Karpas-422 (cell line): ENCODE measurements at regions not wholly inside any gene's neighbourhood (a gene's known extent, or its start where the extent isn't known, plus 50 kb on each side); places are given as distances from the start of the nearest gene placed in this dataset.
"Not testable (repeated sequence)": the region's sequence is repeated elsewhere in the genome, so short reads cannot be mapped to it uniquely, and the experiment has no call there.

Source experiments
- DNase-seq: peaks from one replicate; pipeline ENCODE4 v3.0.0-alpha.2; 2015
- H2AFZ ChIP-seq: fragments of 200-600 bp; sonication (generic); 2 replicates; pipeline ENCODE4 v1.6.1; 2014; ENCODE audit warnings: antibody characterized with exemption, low read length, mixed read lengths
- H3K27ac ChIP-seq: fragments of 200-600 bp; sonication (generic); 2 replicates; pipeline ENCODE4 v1.5.1; 2014; ENCODE audit warnings: mild to moderate bottlenecking, low read length, moderate library complexity
- H3K27me3 ChIP-seq: fragments of 200-600 bp; sonication (generic); 2 replicates; pipeline ENCODE4 v1.6.1; 2014; ENCODE audit warnings: low read length, mixed read lengths
- H3K36me3 ChIP-seq: fragments of 200-600 bp; sonication (generic); 2 replicates; pipeline ENCODE4 v1.6.1; 2014; ENCODE audit warnings: low read length, mixed read lengths; ENCODE audit not compliant: insufficient read depth
- H3K4me1 ChIP-seq: fragments of 200-600 bp; sonication (generic); 2 replicates; pipeline ENCODE4 v1.6.1; 2014; ENCODE audit warnings: mild to moderate bottlenecking, low read length, mixed read lengths
- H3K4me2 ChIP-seq: fragments of 200-600 bp; sonication (generic); 2 replicates; pipeline ENCODE4 v1.6.1; 2014; ENCODE audit warnings: low read length, low read depth, mild to moderate bottlenecking; ENCODE audit not compliant: poor library complexity, severe bottlenecking
- H3K4me3 ChIP-seq: fragments of 200-600 bp; sonication (generic); 2 replicates; pipeline ENCODE4 v1.5.1; 2014; ENCODE audit warnings: mild to moderate bottlenecking, antibody characterized with exemption, low read length, mixed read lengths
- H3K79me2 ChIP-seq: fragments of 200-600 bp; sonication (generic); 2 replicates; pipeline ENCODE4 v1.6.1; 2014; ENCODE audit warnings: mild to moderate bottlenecking, low read length, mixed read lengths
- H3K9ac ChIP-seq: fragments of 200-600 bp; sonication (generic); 2 replicates; pipeline ENCODE4 v1.6.0; 2014; ENCODE audit warnings: low read length
- H3K9me2 ChIP-seq: fragments of 200-600 bp; sonication (generic), shearing (Covaris generic); replicated peaks from 2 replicates; pipeline ENCODE4 v1.6.0; 2014; ENCODE audit warnings: mild to moderate bottlenecking, low read length, moderate library complexity; ENCODE audit not compliant: insufficient read depth
- H3K9me3 ChIP-seq: fragments of 300-700, 200-600 bp; sonication (generic); 2 replicates; pipeline ENCODE4 v1.6.1; 2014; ENCODE audit warnings: low read length, mixed read lengths
- H4K20me1 ChIP-seq: fragments of 200-600 bp; sonication (generic); 2 replicates; pipeline ENCODE4 v1.6.1; 2014; ENCODE audit warnings: mild to moderate bottlenecking, antibody characterized with exemption, low read length, low read depth; ENCODE audit not compliant: insufficient read depth

- not testable (repeated sequence) for H3K79me2 ChIP-seq, H3K4me1 ChIP-seq, H3K4me3 ChIP-seq, H4K20me1 ChIP-seq, H3K27me3 ChIP-seq, H3K9me3 ChIP-seq, H3K9me2 ChIP-seq, H3K4me2 ChIP-seq, H3K36me3 ChIP-seq, H3K27ac ChIP-seq, H2AFZ ChIP-seq, H3K9ac ChIP-seq
- DNase-seq, result peak; percentile 60
Measured at GRCh38 chr9:113685636-113686035, 190.5 kb upstream of the ZNF618 start.

GRCh38 chr9:113687107-113687679, 188.9 kb upstream of the ZNF618 start:
- Histone ChIP-seq H3K27me3 (no peaks in the 10 kb centered on the region), H3K9me3 (no peaks in the 10 kb centered on the region), H4K20me1 (no peaks in the 10 kb centered on the region), H3K4me2 (no peak overlapping the region), H3K79me2 (no peaks in the 10 kb centered on the region), H3K9me2 (no peaks in the 10 kb centered on the region), H2AFZ (no peak overlapping the region), H3K36me3 (no peaks in the 10 kb centered on the region), H3K4me3 (no peak overlapping the region), H3K9ac (no peak overlapping the region), H3K4me1 (peaks cover 8% of the 10 kb centered on the region), H3K27ac (no peak overlapping the region)
- DNase-seq, result peak; percentile 21

- Histone ChIP-seq H3K27me3 (no peaks in the 10 kb centered on the region), H3K4me2 (no peak overlapping the region), H3K36me3 (no peaks in the 10 kb centered on the region), H3K4me3 (no peak overlapping the region), H3K4me1 (peaks cover 8% of the 10 kb centered on the region), H3K79me2 (no peaks in the 10 kb centered on the region), H3K9ac (no peak overlapping the region), H3K27ac (no peak overlapping the region), H2AFZ (no peak overlapping the region), H3K9me3 (no peaks in the 10 kb centered on the region), H3K9me2 (no peaks in the 10 kb centered on the region), H4K20me1 (no peaks in the 10 kb centered on the region)
- peak; percentile 25 for DNase-seq
Measured at GRCh38 chr9:113687680-113688371, 188.3 kb upstream of the ZNF618 start.

GRCh38 chr9:113690055-113690740, 185.9 kb upstream of the ZNF618 start:
- no peak overlapping the region for H3K9ac ChIP-seq
- DNase-seq, result peak; percentile 43
- no peak overlapping the region for H3K27ac ChIP-seq
- no peak overlapping the region for H2AFZ ChIP-seq
- no peaks in the 10 kb centered on the region for H4K20me1 ChIP-seq
- no peaks in the 10 kb centered on the region for H3K36me3 ChIP-seq
- H3K4me2 ChIP-seq, result peak overlapping the region; percentile 3
- peaks cover 8% of the 10 kb centered on the region for H3K4me1 ChIP-seq
- H3K9me2 ChIP-seq, result no peaks in the 10 kb centered on the region
- H3K4me3 ChIP-seq, result no peak overlapping the region
- H3K27me3 ChIP-seq, result no peaks in the 10 kb centered on the region
- no peaks in the 10 kb centered on the region for H3K9me3 ChIP-seq
- no peaks in the 10 kb centered on the region for H3K79me2 ChIP-seq

DNA sequence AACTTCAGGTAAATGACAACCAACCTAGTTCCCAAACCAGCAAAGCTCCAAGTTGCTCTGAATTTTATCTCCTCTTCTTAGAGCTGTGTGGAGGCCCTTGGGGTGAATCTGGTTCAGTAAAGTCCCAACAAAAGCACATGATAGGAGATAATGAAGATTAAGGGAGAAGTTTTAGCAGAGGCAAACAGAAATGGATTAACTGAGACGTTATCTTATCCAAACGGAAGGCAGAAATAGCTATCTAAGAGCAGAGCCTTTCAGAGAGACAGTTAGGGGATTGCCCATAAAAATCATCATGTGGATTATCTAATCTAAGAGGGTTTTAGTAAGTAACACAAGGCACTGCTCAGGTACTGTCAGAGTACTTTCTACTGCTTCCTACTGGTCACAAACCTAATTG, 183.9 kb upstream of the ZNF618 start:
- no peak for DNase-seq
- Histone ChIP-seq H3K27ac (no peak overlapping the region), H3K9ac (no peak overlapping the region), H3K79me2 (no peaks in the 10 kb centered on the region), H3K4me3 (no peak overlapping the region), H3K9me2 (no peaks in the 10 kb centered on the region), H2AFZ (no peak overlapping the region), H3K27me3 (no peaks in the 10 kb centered on the region), H4K20me1 (no peaks in the 10 kb centered on the region), H3K36me3 (no peaks in the 10 kb centered on the region), H3K4me2 (no peak overlapping the region), H3K4me1 (peaks cover 8% of the 10 kb centered on the region), H3K9me3 (no peaks in the 10 kb centered on the region)

- no peaks in the 10 kb centered on the region for H3K79me2 ChIP-seq
- no peak overlapping the region for H3K4me3 ChIP-seq
- no peaks in the 10 kb centered on the region for H4K20me1 ChIP-seq
- no peaks in the 10 kb centered on the region for H3K9me3 ChIP-seq
- H3K36me3 ChIP-seq, result no peaks in the 10 kb centered on the region
- no peaks in the 10 kb centered on the region for H3K9me2 ChIP-seq
- no peaks in the 10 kb centered on the region for H3K27me3 ChIP-seq
- H3K9ac ChIP-seq, result no peak overlapping the region
- DNase-seq, result peak; percentile 25
- no peak overlapping the region for H2AFZ ChIP-seq
- H3K4me2 ChIP-seq, result no peak overlapping the region
- no peak overlapping the region for H3K27ac ChIP-seq
- H3K4me1 ChIP-seq, result peaks cover 8% of the 10 kb centered on the region
Measured at GRCh38 chr9:113694912-113695311, 181.2 kb upstream of the ZNF618 start.

GRCh38 chr9:113695440-113695851, 180.7 kb upstream of the ZNF618 start:
- Histone ChIP-seq H3K4me3 (no peak overlapping the region), H3K36me3 (no peaks in the 10 kb centered on the region), H3K9me2 (no peaks in the 10 kb centered on the region), H3K27me3 (no peaks in the 10 kb centered on the region), H3K4me2 (no peak overlapping the region), H2AFZ (no peak overlapping the region), H4K20me1 (no peaks in the 10 kb centered on the region), H3K27ac (no peak overlapping the region), H3K9me3 (no peaks in the 10 kb centered on the region), H3K4me1 (peaks cover 2% of the 10 kb centered on the region), H3K79me2 (no peaks in the 10 kb centered on the region), H3K9ac (no peak overlapping the region)
- DNase-seq, result peak; percentile 29

GRCh38 chr9:113695901-113696300, 180.2 kb upstream of the ZNF618 start:
- Histone ChIP-seq H3K27ac (no peak overlapping the region), H3K27me3 (no peaks in the 10 kb centered on the region), H3K4me1 (no peaks in the 10 kb centered on the region), H3K4me3 (no peak overlapping the region), H3K9ac (no peak overlapping the region), H3K79me2 (no peaks in the 10 kb centered on the region), H3K9me3 (no peaks in the 10 kb centered on the region), H2AFZ (no peak overlapping the region), H3K36me3 (no peaks in the 10 kb centered on the region), H3K4me2 (no peak overlapping the region), H4K20me1 (no peaks in the 10 kb centered on the region), H3K9me2 (no peaks in the 10 kb centered on the region)
- no peak for DNase-seq
